ENCODE measurements at regions not wholly inside any gene's neighbourhood (a gene's known extent, or its start where the extent isn't known, plus 50 kb on each side); places are given as distances from the start of the nearest gene placed in this dataset.

GRCh38 chr2:236501531-236501930, 68.1 kb upstream of the ACKR3 start:
- no peak for DNase-seq

DNA sequence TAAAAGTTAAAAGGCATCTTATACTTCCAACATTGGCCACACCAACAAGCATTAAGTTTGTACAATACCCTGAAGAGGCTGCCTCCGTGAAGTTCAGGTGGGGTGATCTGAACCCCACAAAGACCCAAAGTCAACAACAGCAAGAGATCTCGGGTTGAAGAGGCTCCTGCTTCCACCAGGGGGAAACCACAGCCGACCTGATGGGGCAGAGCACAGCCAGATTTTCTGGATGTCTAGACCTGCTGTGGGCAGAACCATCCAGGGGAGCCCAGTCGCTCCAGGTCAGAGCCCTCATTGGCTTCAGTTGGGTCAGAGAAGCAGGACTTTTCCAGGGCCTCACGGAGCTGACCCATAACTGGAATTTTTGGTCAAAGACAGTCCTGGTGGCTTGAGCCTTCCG, 66.5 kb upstream of the ACKR3 start:
- no peak for DNase-seq

GRCh38 chr2:236503583-236503982, 66.0 kb upstream of the ACKR3 start:
- DNase-seq = no peak

DNA sequence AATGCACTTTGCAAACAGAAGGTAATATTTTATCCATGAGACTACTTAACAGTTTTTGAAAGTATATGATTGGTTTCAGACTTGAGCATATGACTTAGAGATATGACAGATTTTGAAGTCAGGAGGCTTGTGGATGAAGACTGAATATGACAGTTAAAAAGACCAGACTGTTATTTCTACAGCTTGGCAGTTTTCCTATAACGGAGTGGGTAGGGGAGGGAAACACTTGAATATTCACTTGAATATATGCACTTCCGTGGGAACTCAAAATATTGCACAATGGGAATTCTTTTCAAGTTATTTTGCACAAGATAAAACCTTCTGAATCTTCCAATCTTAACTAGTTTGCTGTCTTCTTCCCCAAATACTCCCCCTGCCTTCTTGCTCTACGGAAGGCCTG, 64.6 kb upstream of the ACKR3 start:
- no peak for DNase-seq

- DNase-seq = no peak
Observed at GRCh38 chr2:236505648-236506047, 64.0 kb upstream of the ACKR3 start.

DNA sequence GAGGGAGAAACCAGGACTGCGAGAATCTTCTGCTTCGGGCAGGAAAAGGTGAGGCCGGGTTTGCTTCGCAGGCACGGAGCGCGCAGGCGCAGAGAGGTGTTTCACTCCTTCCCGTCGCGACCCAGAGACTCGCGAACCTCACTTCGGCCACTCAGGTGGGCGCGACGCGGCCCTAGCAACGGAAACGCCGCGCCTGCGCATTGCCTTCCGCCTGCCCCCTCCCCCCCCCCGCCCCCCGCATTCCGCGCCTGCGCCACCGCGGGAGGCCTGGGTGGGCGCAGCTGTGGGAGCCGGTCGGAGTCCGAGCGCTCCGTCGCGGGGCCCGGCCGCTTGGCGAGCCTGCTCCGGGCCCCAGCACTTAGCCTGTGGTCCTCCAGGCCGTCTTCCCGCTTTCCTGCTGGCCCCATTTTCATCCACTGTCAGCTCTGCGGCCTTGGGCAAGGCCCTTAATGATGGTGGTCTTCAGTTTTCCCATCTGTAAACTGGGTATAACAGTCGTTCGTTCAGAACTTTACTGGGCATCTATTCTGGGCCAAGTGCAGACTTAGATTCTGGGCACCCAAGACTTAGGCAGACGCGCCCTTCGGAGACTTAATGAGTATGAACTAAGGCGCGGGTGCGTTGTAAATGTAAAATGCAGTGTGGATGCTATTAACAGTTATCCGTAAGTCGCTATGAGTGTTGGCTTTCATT, 62.1 kb upstream of the ACKR3 start:
- DNase-seq = no peak

DNA sequence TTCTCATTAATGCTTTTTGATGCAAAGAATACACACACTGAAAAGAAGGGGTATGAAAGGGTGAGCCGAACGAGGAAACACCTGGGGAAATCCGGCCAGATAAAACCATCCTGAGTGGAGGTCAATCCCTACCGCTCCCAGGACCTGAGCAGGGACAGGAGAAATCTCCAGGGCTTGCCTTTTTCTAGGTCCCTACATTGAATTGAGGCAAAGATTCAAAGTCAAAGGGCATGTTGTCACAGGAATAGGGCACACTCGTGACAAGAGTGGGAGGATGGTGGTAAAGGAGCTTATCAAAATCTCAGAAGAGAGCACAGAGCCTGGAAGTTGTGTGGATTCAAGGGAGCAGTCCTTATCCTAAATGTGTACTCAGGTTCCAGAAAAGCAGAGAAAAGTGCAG, 61.2 kb upstream of the ACKR3 start:
- DNase-seq = no peak

DNA sequence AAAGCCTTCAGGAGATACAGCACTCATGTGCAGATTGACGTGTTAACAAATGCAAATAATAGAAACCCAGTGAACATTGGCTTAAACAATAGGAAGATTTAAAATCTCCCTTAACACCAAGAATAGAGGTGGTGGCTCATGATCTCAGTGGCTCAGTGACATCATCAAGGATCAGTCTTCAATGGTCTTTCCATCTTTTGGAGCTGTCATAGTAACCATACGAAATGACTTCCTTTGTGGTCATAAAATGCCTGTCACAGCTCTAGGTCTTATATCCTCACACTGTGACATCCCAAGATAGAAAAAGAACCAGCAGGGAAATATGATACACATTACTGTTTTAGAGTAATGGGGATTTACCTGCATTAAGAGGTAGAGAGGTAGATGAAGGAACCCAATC, 59.6 kb upstream of the ACKR3 start:
- DNase-seq = no peak

- no peak for DNase-seq
Observed at GRCh38 chr2:236511266-236511665, 58.4 kb upstream of the ACKR3 start.

DNA sequence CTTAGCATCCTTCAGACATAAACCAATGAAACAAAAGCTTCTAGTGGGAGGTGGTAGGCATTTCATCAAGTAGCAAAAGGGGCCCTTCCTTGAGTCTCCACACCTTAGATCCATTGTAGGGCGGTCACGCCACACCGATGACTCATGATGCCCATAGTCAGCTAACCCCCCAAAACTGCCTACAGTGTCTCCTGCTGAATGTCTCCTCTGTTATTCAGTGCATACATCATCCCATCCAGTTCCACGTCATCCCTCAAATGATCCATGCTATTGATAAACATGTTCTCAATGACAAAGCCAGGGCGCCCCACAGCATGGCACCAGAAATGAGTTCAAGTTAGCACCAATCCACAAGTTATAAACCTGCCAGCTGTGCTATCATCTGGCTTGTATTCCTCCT, 57.4 kb upstream of the ACKR3 start:
- DNase-seq = no peak

DNA sequence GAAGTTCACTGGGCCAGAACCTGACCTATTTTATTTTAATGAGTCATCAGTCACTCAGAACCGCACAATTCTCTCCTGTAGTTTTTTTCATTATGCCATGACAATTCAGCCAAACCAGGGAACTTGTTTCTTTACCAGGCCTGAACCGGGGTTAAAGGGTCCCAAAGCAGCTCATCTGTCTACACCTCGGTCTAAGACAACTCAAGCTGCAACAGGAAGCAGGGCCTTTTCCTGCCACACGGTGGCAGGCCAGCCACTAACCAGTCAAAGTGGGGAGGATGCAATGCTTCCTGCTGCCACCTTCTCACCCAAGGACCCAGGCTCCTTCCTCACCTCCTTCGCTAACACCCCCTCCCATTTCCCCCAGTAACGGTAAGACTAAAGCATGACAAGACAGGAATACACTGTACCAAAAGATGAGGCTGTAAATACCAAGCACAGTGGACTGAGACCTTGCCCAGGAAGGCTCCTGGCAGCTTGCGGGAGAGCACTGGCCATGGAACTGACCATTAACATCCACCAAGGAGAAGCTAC, 56.7 kb upstream of the ACKR3 start:
- no peak for DNase-seq

DNA sequence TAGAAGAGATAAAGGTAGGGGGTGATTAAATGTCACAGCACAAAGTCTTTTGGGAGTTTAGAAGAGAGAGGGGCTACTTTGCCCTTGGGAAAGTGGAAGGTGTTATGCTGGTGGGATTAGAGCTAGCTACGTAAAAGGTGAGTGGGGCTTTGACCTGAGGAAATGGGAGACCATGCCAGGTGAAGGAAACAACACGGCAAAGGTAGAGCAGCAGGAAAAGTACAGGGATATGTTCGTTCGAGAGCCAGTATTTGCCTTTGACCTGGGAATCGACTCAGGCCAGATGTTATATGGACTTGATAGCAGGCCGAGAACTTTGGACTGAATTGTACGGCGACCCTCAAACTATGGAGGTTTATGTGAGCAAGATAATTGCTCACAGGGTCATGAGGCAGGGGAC, 55.7 kb upstream of the ACKR3 start:
- no peak for DNase-seq

DNA sequence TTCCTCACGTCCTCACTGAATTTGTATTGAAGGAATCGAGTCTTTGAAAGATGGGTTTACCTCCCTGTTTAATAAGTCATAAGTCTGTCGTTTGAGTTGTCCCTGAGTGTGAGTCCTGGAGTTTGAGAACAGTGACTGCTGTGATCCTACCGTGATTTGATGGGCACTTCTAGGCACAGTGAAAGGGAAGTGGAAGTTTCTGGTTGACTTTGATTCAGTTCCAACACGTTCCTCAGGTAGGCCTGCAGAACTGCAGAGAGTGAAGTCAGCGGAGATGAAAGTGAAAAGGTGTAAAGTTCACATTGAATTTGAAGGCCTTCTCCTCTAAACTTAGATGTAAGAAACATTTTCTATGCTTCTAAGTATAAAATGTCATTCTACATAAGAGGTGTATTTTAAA, 52.9 kb upstream of the ACKR3 start:
- no peak for DNase-seq

DNA sequence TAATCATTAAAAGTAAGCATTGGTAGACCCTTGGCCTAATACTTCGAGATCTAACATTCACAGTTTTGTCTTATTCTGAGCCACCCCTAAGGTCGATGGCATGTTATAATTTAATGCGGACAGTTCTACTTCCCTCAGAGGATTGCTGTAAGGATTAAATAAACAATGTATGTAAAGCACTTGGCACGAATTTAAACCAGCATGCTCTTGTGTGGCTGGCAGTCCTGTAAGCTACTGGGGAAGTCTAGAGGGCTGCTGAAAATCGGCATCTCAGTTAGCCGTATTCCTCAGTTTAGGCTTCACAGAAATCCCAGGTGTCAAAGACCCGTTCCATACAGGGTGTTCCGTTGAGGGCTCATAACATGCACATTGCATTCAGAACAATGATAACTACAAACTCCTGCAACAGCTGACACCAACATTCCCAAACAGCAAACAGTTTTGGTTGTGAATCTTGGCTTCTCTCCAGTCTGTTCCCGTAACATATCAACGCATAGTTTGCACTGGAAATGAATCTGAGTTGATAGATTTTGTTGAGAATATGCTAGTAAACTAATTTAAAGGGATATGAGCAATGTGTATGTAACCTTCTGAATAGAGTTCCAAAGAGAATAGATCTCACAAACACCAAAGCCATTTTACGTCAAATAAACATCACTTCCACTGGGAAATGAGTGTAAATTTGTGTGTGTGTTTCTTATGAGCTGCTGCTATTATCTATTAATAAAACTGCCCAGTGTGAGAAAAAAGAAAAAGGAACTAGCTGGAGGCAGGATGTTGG, 52.2 kb upstream of the ACKR3 start:
- DNase-seq = no peak

Measured in GOT3 (cell line).